Stimulated activated CD4-positive, alpha-beta T cell treated with anti-CD3 and anti-CD28 coated beads, Interleukin-12 subunit alpha, Interleukin-12 subunit beta, amount 100 ng/mL, for 48 hours (primary cell): ENCODE measurements at regions not wholly inside any gene's neighbourhood (a gene's known extent, or its start where the extent isn't known, plus 50 kb on each side); places are given as distances from the start of the nearest gene placed in this dataset.

ENCODE experiments used
- DNase-seq, 3 donors: peaks; one replicate each; pipeline ENCODE4 v3.0.0-alpha.2; 2020; ENCODE audit warnings: low read depth in 2 of 3, low spot score in 1 of 3

DNA sequence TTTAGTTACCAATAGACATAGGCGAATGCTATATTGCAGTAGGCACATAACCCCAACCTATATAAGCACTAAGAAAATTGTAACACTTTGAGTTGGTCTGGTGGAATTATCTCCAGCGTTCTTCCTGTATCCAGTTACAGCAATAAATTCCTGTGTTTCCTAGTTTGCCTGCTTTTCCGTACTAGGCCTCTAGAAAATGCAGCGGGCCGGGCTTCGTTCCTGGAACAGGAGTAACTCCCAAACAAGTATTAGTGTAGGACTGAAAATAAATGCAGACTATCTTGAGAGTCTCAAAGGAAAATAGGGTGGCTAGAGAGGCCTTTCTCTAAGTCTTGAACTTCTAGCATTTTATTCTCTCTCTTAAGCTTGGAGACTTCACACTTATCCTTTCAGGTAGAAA lies 159.8 kb downstream of the OR13H1 start:
- DNase-seq = no peak

GRCh38 chrX:131704136-131704695 lies 160.3 kb downstream of the OR13H1 start:
- DNase-seq = peak in 1 of 3 donors; percentile 89

- DNase-seq = no peak
Measured at GRCh38 chrX:131709553-131709952, 165.7 kb downstream of the OR13H1 start.

GRCh38 chrX:131711478-131711867 lies 167.6 kb downstream of the OR13H1 start:
- DNase-seq = no peak

DNA sequence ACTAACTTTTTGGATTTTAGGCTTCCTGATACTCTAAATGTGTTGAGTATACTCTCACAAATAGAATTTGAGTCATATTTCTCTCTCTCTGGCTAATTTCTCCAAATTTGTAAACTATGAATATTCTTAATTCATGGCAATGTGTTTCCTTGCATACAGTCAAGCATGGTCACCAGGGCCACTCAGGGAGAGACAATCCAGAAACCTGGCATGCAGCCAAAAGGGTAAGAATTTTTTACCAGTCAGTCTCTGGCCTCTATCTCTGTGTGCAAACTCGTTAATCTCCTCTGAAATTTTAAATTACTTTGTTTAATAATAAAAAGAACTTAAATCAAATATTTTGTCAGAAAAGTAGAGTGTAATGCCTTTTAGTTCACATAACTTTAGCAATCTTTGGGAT lies 179.8 kb downstream of the OR13H1 start:
- no peak for DNase-seq

DNA sequence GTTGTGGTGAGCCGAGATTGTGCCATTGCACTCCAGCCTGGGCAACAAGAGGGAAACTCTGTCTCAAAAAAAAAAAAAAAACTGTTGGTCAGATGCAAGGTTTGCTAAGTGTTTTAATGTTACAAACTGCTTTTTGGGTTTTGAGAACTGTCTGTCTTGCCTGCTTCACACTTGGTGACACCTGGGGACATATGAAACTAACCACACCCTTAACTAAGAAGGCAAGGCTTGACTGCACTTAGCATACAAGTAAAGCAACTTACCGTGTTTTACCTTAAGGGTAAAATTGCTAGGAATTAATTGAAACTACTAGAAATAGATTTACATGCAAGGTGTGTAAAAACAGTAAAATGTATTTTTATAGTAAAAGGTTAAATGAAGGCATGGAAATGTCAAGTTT lies 180.4 kb downstream of the OR13H1 start:
- DNase-seq = no peak

DNA sequence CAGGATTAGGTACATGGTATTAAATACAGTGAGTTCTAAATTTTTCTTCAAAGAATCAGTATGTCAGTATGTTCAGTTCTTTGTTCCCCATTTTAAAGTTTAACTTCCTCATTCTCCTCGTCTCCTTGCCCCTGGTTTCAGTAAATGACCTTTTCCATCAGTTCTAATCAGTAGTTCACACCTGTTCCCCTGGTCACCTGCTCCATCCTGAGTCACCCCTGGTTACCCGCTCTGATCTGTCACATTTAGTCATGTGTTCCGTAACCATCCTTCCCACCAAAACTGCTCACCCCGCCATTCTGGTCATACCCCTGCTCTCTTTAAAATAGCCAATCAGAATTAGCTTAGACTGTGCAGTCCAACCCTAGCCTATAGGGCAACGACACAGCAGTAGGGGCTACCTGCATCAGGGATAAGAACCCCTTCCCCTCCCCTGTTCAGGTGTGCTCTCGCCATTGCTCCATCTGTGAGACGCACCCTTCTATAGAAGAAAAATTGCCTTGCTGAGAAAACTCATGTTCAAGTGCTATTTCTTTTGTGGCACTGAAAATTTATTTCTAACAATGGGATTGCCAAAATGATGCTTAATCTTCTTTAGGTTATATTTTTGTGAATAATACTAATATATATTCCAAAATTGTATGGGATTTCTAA lies 181.3 kb downstream of the OR13H1 start:
- no peak for DNase-seq

DNA sequence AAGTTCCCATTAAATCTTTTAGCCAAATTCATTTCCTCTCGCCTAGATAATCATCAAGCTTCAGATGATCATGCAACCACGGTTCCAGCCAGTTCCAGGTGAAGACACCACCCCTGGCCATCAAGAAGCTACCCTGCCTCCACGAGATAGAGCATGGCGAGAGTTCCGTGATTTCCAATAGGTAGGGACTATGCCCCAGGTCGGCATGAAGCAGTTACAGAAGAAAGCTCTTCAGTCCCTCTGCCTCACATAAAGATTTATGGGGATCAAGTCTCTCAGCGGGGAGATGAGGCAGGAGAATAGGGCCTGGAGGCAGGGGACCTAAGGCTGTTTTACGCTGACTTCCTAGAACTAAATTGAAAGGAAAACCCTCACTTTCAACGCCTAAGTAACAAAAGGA lies 183.9 kb downstream of the OR13H1 start:
- no peak for DNase-seq

DNA sequence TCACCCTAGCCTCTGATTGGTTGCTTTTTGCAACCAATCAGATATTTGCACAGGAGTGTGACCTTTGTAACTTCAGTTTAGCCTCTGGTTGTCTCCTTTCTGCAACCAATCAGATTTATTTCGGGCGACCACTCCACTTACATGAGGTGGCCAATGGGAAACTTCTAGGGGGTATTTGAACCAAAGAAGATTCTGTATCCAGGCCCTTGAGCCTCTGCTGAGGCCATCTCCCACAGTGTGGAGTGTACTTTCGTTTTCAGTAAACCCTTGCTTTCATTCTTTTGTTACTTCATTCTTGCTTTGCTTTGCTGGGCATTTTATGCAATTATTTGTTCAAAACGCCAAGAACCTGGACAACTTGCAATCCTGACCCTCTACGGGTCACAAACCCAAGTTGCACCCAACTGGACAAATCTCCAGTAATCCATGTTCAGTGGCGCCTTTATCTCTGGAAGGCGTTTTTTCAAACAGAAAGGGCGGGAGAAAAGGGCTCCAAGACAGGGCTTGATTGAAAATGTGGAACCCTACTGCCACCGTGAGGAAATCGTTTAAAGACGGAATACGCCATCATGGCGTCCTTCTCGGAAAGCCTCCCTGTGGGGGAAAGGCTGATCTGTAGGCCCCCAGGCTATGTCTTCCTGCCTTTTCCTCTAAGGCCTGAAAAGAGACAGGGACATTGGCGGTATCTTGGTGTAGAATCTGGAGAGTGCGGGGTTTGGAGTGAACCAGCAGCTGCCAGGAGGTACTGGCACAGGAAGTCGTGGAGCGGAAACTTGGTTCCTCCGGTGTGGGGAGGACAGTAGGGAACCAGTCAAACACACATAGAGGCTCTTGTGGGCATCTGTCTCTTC lies 184.6 kb downstream of the OR13H1 start:
- DNase-seq = peak in 1 of 3 donors; percentile 80

- DNase-seq = peak in 1 of 3 donors; percentile 66
Measured at GRCh38 chrX:131729295-131729694, 185.4 kb downstream of the OR13H1 start.

DNA sequence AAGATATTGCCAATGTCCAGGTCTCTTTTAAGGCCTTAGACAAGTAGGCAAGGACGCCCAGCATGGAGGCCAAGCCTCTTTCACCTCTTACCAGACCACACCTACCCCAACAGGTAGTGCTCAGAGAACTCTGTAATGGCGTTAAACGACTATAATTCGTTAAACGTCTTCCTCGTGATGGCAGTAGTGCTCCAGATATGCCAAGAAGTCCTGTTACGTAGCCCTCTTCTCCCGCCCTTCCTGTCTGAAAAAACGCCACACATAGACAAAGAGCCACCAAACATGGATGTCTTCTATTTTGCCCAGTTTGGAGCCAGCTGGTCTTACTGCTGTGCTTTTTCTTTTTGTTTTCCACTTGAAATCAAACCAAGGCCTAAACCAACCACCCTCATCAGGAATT lies 190.7 kb downstream of the OR13H1 start:
- peak in 1 of 3 donors; percentile 53 for DNase-seq

DNA sequence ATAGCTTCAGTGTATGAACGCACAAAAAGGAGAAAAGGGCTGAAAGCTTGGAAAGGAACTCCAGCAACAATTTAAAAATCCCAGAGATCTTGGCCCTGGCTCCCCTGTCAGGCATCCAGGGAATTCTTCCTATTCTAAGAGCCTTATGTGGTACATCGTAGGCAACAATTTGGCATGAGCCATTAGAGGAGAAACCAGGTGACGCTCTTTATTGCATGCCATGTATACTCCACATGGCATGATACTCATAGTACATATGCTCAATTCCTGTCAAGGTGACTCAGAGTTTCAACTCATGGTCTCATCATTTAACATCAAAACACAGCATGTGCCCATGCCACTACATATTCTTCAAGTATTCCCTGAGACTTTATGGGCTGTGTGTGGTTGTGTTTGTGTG lies 191.3 kb downstream of the OR13H1 start:
- no peak for DNase-seq

DNA sequence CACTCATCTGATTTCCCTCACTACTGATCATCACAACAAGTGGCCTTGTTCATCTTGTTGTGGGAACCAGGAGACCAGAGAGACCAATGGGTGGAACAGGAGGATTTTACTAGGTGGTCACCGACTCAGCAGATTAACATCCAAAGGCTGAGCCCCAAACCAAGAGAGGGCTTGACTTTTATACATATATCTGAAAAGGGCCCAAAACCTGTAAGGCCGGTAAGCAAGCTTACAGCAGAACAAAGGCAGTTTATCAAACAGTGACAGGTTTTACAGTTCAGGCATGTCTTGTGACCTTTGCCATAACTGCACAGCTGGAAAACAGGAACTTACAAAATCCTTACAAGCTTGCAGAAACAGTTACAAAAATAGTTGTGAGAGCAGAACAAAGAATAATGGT lies 195.9 kb downstream of the OR13H1 start:
- DNase-seq = no peak

- DNase-seq = peak in 1 of 3 donors; percentile 75
Measured at GRCh38 chrX:131741103-131741581, 197.3 kb downstream of the OR13H1 start.

GRCh38 chrX:131745942-131746489 lies 202.1 kb downstream of the OR13H1 start:
- no peak for DNase-seq

DNA sequence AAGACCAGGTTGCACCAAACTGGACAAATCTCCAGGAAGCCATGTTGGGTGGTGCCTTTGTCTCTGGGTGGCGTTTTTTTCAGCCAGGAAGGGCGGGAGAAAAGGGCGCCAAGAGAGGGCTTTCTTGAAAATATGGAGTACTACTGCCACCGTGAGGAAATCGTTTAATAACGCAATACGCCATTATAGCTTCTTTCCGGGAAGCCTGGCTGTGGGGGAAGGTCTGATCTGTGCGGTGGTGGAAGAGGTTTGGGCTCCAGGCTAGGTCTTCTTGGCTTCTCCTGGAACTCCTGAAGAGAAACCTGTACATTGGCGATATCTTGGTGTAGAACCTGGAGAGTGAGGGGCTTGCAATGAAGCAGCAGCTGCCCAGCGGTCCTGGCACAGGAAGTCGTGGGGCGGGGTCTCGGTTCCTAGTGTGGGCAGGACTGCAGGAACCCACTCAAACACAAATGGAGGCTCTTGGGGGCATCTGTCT lies 202.7 kb downstream of the OR13H1 start:
- peak in 1 of 3 donors; percentile 77 for DNase-seq

GRCh38 chrX:131747173-131747572 lies 203.3 kb downstream of the OR13H1 start:
- DNase-seq = peak in 1 of 3 donors; percentile 59

DNA sequence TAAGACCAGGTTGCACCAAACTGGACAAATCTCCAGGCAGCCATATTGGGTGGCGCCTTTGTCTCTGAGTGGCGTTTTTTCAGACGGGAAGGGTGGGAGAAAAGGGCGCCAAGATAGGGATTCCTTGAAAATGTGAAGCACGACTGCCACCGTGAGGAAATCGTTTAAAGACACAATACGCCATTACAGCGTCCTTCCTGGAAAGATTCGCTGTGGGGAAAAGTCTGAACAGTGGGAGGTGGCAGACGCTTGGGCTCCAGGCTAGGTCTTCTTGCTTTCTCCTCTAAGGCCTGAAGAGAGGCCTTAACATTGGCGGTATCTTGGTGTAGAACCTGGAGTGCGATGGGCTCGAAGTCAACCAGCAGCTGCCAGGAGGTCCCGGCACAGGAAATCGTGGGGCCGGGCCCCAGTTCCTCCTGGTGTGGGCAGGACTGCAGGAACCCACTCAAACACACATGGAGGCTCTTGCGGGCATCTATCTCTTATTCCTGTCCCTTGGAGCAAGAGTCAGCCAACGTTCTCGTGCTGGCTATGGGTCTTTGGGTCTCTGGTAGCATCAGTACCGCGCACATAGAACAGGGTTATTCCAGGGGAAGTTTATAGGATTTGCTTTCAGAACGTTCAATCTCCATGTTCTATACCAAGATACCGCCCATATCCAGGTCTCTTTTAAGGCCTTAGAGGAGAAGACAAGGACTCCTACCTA lies 208.8 kb downstream of the OR13H1 start:
- DNase-seq = peak in 1 of 3 donors; percentile 65

GRCh38 chrX:131762802-131763234 lies 218.9 kb downstream of the OR13H1 start:
- peak in 1 of 3 donors; percentile 68 for DNase-seq

DNA sequence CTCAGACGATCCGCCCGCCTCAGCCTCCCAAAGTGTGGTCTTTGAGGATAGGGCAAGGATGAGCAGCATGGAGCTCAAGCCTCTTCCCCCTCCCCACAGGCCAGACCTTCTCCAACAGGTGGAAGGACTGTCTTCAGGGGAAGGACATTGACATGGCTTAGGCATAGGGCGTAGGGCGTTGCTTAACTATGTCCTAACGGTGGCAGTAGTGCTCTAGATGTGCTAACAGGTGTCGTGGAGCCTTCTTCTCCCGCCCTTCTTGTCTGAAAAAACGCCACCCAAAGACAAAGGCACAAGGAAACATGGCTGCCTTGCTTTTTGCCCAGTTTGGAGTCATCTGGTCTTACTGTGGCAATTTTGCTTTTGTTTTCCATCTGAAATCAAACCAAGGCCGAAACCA lies 219.8 kb downstream of the OR13H1 start:
- peak in 1 of 3 donors; percentile 71 for DNase-seq

GRCh38 chrX:131764216-131764615 lies 220.3 kb downstream of the OR13H1 start:
- no peak for DNase-seq
